ENCODE measurements at regions not wholly inside any gene's neighbourhood (a gene's known extent, or its start where the extent isn't known, plus 50 kb on each side); places are given as distances from the start of the nearest gene placed in this dataset.

- no peak for TF ChIP-seq EP300 (IDR thresholded peaks at IDR 0.05)
- no peak for TF ChIP-seq POLR2A (IDR thresholded peaks at IDR 0.05)
- TF ChIP-seq CTCF (IDR thresholded peaks at IDR 0.05) = no peak
Observed at GRCh38 chr5:155728146-155728856, 598.7 kb upstream of the SGCD start.
